IgD-negative memory B cell (primary cell): ENCODE measurements at regions not wholly inside any gene's neighbourhood (a gene's known extent, or its start where the extent isn't known, plus 50 kb on each side); places are given as distances from the start of the nearest gene placed in this dataset.

ENCODE experiments used
- H3K27ac Mint-ChIP-seq, 3 donors: one replicate each; pipeline ENCODE4 v1.8.0; 2020 to 2022; ENCODE audit warnings: mild to moderate bottlenecking in 3 of 3, mixed read lengths in 3 of 3, moderate library complexity in 1 of 3
- H3K27me3 Mint-ChIP-seq: one replicate; pipeline ENCODE4 v1.8.0; 2021; ENCODE audit warnings: mixed read lengths
- H3K36me3 Mint-ChIP-seq: one replicate; pipeline ENCODE4 v1.8.0; 2020; ENCODE audit warnings: mild to moderate bottlenecking, mixed read lengths
- H3K4me1 Mint-ChIP-seq, 3 donors: one replicate each; pipeline ENCODE4 v1.8.0; 2020 to 2022; ENCODE audit warnings: mixed read lengths in 3 of 3, mild to moderate bottlenecking in 1 of 3
- H3K4me3 Mint-ChIP-seq, 4 donors: one replicate each; pipeline ENCODE4 v1.8.0; 2020 to 2022; ENCODE audit warnings: mild to moderate bottlenecking in 4 of 4, mixed read lengths in 4 of 4, moderate library complexity in 3 of 4
- H3K9me3 Mint-ChIP-seq, 3 donors: one replicate each; pipeline ENCODE4 v1.8.0; 2020 to 2021; ENCODE audit warnings: mixed read lengths in 3 of 3, mild to moderate bottlenecking in 1 of 3

GRCh38 chr10:36198322-36198721 lies 556.2 kb upstream of the FZD8 start:
- H3K27ac Mint-ChIP-seq, result no peak overlapping the region
- H3K36me3 Mint-ChIP-seq, result no peaks in the 10 kb centered on the region
- H3K4me1 Mint-ChIP-seq, result no peaks in the 10 kb centered on the region
- peaks cover 1 to 21% (median 1%) of the 10 kb centered on the region in 3 donors for H3K9me3 Mint-ChIP-seq
- no peak overlapping the region for H3K4me3 Mint-ChIP-seq
- H3K27me3 Mint-ChIP-seq, result no peaks in the 10 kb centered on the region

DNA sequence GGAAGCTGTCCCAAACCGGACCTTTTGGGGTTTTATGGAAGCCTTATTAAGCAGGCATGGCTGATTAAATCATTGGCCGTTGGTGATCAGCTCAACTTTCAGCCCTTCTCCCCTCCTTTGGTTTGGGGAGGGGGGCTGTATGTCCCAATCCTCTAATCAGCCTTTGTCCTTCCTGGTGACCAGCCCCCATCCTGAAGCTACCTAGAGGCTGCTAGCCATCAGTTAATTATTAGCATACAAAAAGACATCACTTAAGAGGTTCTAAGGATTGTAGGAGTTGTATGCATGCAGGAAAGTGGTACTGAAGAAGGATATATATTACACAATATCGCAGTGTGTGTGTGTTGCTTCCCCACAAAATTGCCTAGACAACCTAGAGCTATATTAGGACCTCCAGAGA lies 553.3 kb upstream of the FZD8 start:
- no peak overlapping the region for H3K4me3 Mint-ChIP-seq
- H3K36me3 Mint-ChIP-seq, result no peaks in the 10 kb centered on the region
- H3K9me3 Mint-ChIP-seq, result peaks cover 3 to 19% (median 9%) of the 10 kb centered on the region in 3 donors
- H3K27me3 Mint-ChIP-seq, result no peaks in the 10 kb centered on the region
- H3K27ac Mint-ChIP-seq, result no peak overlapping the region
- no peaks in the 10 kb centered on the region for H3K4me1 Mint-ChIP-seq

GRCh38 chr10:36194276-36194675 lies 552.2 kb upstream of the FZD8 start:
- no peaks in the 10 kb centered on the region for H3K4me1 Mint-ChIP-seq
- H3K36me3 Mint-ChIP-seq, result no peaks in the 10 kb centered on the region
- H3K4me3 Mint-ChIP-seq, result no peak overlapping the region
- H3K27me3 Mint-ChIP-seq, result no peaks in the 10 kb centered on the region
- no peak overlapping the region for H3K27ac Mint-ChIP-seq
- H3K9me3 Mint-ChIP-seq, result peaks cover 3 to 25% (median 10%) of the 10 kb centered on the region in 3 donors

GRCh38 chr10:36191009-36191408 lies 548.9 kb upstream of the FZD8 start:
- Mint-ChIP-seq H3K27ac (no peak overlapping the region), H3K36me3 (no peaks in the 10 kb centered on the region), H3K4me1 (no peaks in the 10 kb centered on the region), H3K9me3 (peaks cover 3 to 20% (median 10%) of the 10 kb centered on the region in 3 donors), H3K27me3 (no peaks in the 10 kb centered on the region), H3K4me3 (no peak overlapping the region)

DNA sequence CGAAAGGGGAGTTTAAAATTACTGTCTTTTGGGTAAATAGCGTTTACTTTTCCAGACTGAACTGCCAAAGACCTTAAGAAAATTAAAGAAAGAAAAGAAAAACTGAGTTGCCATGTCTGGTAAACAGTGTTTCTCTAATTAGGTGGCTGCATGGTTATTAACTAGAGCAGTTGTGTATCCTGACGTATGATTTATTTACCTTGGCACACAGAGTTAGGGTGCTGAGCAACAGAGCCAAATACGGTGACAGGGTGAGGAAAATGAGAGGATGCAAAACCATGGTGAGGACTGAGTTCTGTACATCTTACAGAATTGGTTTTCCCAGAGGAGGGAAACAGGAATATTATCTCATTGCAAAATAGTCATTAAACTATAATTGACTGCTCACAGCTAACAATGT lies 546.4 kb upstream of the FZD8 start:
- Mint-ChIP-seq H3K27ac (no peak overlapping the region), H3K27me3 (no peaks in the 10 kb centered on the region), H3K9me3 (peaks cover 2 to 20% (median 10%) of the 10 kb centered on the region in 3 donors), H3K4me3 (no peak overlapping the region), H3K4me1 (no peaks in the 10 kb centered on the region), H3K36me3 (no peaks in the 10 kb centered on the region)

DNA sequence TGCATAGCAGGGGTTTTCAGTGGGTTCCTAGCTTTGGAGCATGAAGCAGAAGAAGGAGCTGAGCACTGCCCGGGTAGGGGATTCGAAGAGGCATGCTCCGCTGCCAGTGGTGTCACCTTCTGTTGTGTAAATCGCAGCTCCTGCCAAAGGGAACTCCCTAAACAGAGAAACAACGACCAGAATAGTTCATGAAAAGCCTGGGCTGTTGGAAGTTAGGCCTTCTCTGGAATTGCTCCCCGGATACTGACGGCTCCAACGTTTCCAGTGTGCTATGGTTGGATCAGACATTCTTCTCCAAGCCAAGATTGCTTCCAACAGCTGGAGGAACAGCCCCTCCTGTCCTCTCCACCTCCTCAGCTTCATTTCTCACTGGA lies 546.0 kb upstream of the FZD8 start:
- Mint-ChIP-seq H3K36me3 (no peaks in the 10 kb centered on the region), H3K27me3 (no peaks in the 10 kb centered on the region), H3K9me3 (peaks cover 2 to 20% (median 10%) of the 10 kb centered on the region in 3 donors), H3K4me1 (no peaks in the 10 kb centered on the region), H3K27ac (no peak overlapping the region), H3K4me3 (no peak overlapping the region)

GRCh38 chr10:36187380-36188079 lies 545.4 kb upstream of the FZD8 start:
- no peak overlapping the region for H3K27ac Mint-ChIP-seq
- no peaks in the 10 kb centered on the region for H3K27me3 Mint-ChIP-seq
- no peaks in the 10 kb centered on the region for H3K4me1 Mint-ChIP-seq
- H3K4me3 Mint-ChIP-seq, result no peak overlapping the region
- no peaks in the 10 kb centered on the region for H3K36me3 Mint-ChIP-seq
- peaks cover 2 to 17% (median 8%) of the 10 kb centered on the region in 3 donors for H3K9me3 Mint-ChIP-seq

DNA sequence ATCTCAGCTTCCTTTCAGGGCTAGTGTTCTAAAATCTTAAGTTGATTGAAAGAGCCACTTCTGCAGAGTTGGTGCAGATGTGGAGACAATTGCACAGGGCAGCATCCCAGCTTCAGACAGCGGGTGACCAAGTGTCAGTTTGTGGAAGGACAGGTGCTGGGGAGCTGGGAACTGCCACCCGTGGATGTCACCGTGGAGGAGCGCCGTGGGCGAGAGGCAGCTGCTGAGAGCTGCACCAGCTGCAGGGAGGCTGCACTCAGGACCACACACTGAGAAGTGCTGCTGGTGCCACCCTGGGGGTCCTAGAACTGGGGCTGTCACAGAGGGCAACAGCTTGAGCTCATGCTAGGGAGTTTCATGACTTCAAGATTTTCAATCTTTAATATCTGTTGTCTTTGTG lies 543.0 kb upstream of the FZD8 start:
- Mint-ChIP-seq H3K9me3 (peaks cover 0 to 6% (median 2%) of the 10 kb centered on the region in 3 donors), H3K27me3 (no peaks in the 10 kb centered on the region), H3K4me3 (no peak overlapping the region), H3K36me3 (no peaks in the 10 kb centered on the region), H3K27ac (no peak overlapping the region), H3K4me1 (no peaks in the 10 kb centered on the region)

GRCh38 chr10:36183726-36184125 lies 541.6 kb upstream of the FZD8 start:
- Mint-ChIP-seq H3K4me1 (no peaks in the 10 kb centered on the region), H3K27me3 (no peaks in the 10 kb centered on the region), H3K27ac (no peak overlapping the region), H3K4me3 (no peak overlapping the region), H3K9me3 (peaks cover 1 to 2% (median 2%) of the 10 kb centered on the region in 3 donors), H3K36me3 (no peaks in the 10 kb centered on the region)

DNA sequence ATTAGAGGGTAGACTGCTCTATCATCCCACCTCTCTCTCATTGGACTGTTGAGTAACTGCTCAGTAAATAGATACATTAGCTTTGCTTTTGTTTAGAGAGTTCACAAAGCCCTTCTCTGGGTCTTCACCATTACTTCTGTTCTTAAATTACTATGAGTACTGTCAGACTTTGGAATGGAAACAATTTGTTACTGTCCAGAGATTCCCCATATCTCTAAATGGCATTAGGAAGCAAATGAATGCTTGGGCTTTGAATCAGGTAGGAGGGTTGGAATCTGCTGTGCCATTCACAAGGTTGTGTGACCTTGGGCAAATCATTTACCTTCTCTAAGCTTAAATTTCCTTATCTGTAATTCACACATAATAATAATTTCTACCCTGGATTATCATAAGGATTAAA lies 541.0 kb upstream of the FZD8 start:
- H3K36me3 Mint-ChIP-seq, result no peaks in the 10 kb centered on the region
- no peaks in the 10 kb centered on the region for H3K27me3 Mint-ChIP-seq
- no peaks in the 10 kb centered on the region for H3K4me1 Mint-ChIP-seq
- H3K9me3 Mint-ChIP-seq, result peaks cover 2 to 3% (median 2%) of the 10 kb centered on the region in 3 donors
- H3K4me3 Mint-ChIP-seq, result no peak overlapping the region
- no peak overlapping the region for H3K27ac Mint-ChIP-seq

DNA sequence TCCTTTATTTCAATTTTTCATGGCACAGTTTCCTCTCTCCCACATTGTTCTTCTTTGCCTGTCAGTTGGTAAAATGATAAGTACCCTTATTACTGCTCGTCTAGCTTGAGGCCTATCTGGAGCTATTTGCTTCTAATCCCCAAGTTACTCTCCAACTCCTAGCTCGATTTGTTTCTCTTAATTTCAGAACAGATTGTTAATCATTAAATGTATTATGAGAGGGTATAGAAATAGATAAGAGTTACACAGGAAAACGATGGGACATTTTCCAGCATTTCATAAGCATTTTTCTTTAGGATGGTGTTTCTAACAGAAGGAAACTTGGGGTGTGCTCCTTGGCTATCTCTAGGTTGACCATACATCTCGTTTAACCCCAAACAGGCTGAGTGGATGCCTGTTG lies 540.5 kb upstream of the FZD8 start:
- Mint-ChIP-seq H3K36me3 (no peaks in the 10 kb centered on the region), H3K27ac (no peak overlapping the region), H3K27me3 (no peaks in the 10 kb centered on the region), H3K9me3 (peaks cover 2 to 3% (median 2%) of the 10 kb centered on the region in 3 donors), H3K4me1 (no peaks in the 10 kb centered on the region), H3K4me3 (no peak overlapping the region)

- no peaks in the 10 kb centered on the region for H3K36me3 Mint-ChIP-seq
- no peak overlapping the region for H3K27ac Mint-ChIP-seq
- H3K4me3 Mint-ChIP-seq, result no peak overlapping the region
- H3K4me1 Mint-ChIP-seq, result no peaks in the 10 kb centered on the region
- peaks cover 2 to 3% (median 3%) of the 10 kb centered on the region in 3 donors for H3K9me3 Mint-ChIP-seq
- no peaks in the 10 kb centered on the region for H3K27me3 Mint-ChIP-seq
These were observed 540.1 kb upstream of the FZD8 start for GRCh38 chr10:36182179-36182566.

- H3K27ac Mint-ChIP-seq, result no peak overlapping the region
- H3K4me3 Mint-ChIP-seq, result no peak overlapping the region
- H3K27me3 Mint-ChIP-seq, result no peaks in the 10 kb centered on the region
- H3K4me1 Mint-ChIP-seq, result no peaks in the 10 kb centered on the region
- peaks cover 2 to 4% (median 3%) of the 10 kb centered on the region in 3 donors for H3K9me3 Mint-ChIP-seq
- H3K36me3 Mint-ChIP-seq, result no peaks in the 10 kb centered on the region
These were observed 539.5 kb upstream of the FZD8 start for GRCh38 chr10:36181426-36182178.

GRCh38 chr10:36178616-36179015 lies 536.5 kb upstream of the FZD8 start:
- H3K4me1 Mint-ChIP-seq, result no peaks in the 10 kb centered on the region
- no peaks in the 10 kb centered on the region for H3K36me3 Mint-ChIP-seq
- H3K27me3 Mint-ChIP-seq, result no peaks in the 10 kb centered on the region
- no peak overlapping the region for H3K4me3 Mint-ChIP-seq
- H3K9me3 Mint-ChIP-seq, result peaks cover 3 to 8% (median 7%) of the 10 kb centered on the region in 3 donors
- H3K27ac Mint-ChIP-seq, result no peak overlapping the region

GRCh38 chr10:36177071-36177470 lies 535.0 kb upstream of the FZD8 start:
- H3K27ac Mint-ChIP-seq, result no peak overlapping the region
- no peaks in the 10 kb centered on the region for H3K36me3 Mint-ChIP-seq
- no peaks in the 10 kb centered on the region for H3K4me1 Mint-ChIP-seq
- peaks cover 3 to 9% (median 6%) of the 10 kb centered on the region in 3 donors for H3K9me3 Mint-ChIP-seq
- H3K4me3 Mint-ChIP-seq, result no peak overlapping the region
- no peaks in the 10 kb centered on the region for H3K27me3 Mint-ChIP-seq

- no peaks in the 10 kb centered on the region for H3K4me1 Mint-ChIP-seq
- H3K27me3 Mint-ChIP-seq, result no peaks in the 10 kb centered on the region
- peaks cover 3 to 9% (median 6%) of the 10 kb centered on the region in 3 donors for H3K9me3 Mint-ChIP-seq
- H3K27ac Mint-ChIP-seq, result no peak overlapping the region
- no peak overlapping the region for H3K4me3 Mint-ChIP-seq
- H3K36me3 Mint-ChIP-seq, result no peaks in the 10 kb centered on the region
These were observed 533.9 kb upstream of the FZD8 start for GRCh38 chr10:36175954-36176353.
